Activated CD8-positive, alpha-beta T cell treated with anti-CD3 and anti-CD28 coated beads for 36 hours (primary cell): ENCODE measurements at regions not wholly inside any gene's neighbourhood (a gene's known extent, or its start where the extent isn't known, plus 50 kb on each side); places are given as distances from the start of the nearest gene placed in this dataset.
A peak's percentile ranks its signal among the peaks of the same experiment; 100 is the strongest.

Source experiments
- ATAC-seq: fragments of 200-7000 bp; cut with Tn5 transposase; one replicate; pipeline ENCODE4 v1.10.0; 2021; ENCODE audit warnings: mild to moderate bottlenecking, moderate library complexity
- CTCF ChIA-PET: fragments of 350-600 bp; sonication (Branson Sonifier 250); formaldehyde crosslinking; loops from one replicate; lab custom pipeline; 2021; ENCODE audit warnings: antibody characterized with exemption; lab: Charles Lee
- POLR2A ChIA-PET: fragments of 350-600 bp; sonication (Branson Sonifier 250); formaldehyde crosslinking; loops from one replicate; lab custom pipeline; 2021; ENCODE audit warnings: antibody characterized with exemption; lab: Charles Lee
- DNase-seq: peaks from one replicate; pipeline ENCODE4 v3.0.0-alpha.2; 2020
- H3K27ac Mint-ChIP-seq: one replicate; pipeline ENCODE4 v1.8.0; 2021; ENCODE audit warnings: mild to moderate bottlenecking, mixed read lengths
- H3K27me3 Mint-ChIP-seq: one replicate; pipeline ENCODE4 v1.8.0; 2021; ENCODE audit warnings: mixed read lengths
- H3K36me3 Mint-ChIP-seq: one replicate; pipeline ENCODE4 v1.8.0; 2021; ENCODE audit warnings: low read depth, mixed read lengths
- H3K4me1 Mint-ChIP-seq: one replicate; pipeline ENCODE4 v1.8.0; 2021; ENCODE audit warnings: low read depth, mixed read lengths
- H3K4me3 Mint-ChIP-seq: one replicate; pipeline ENCODE4 v1.8.0; 2021; ENCODE audit warnings: mild to moderate bottlenecking, moderate library complexity, mixed read lengths
- H3K9me3 Mint-ChIP-seq: one replicate; pipeline ENCODE4 v1.8.0; 2021; ENCODE audit warnings: mixed read lengths
- CTCF ChIP-seq: fragments of 200-600 bp; IDR thresholded peaks from one replicate; pipeline ENCODE4 v1.8.0; 2022; ENCODE audit warnings: antibody characterized with exemption, mild to moderate bottlenecking
- intact Hi-C: fragments of 100-400 bp; cut with micrococcal nuclease; formaldehyde crosslinking; loops from one replicate; pipeline ENCODE4 v1.10.0; 2022

GRCh38 chr5:96283589-96283988 is 149.5 kb downstream of the PCSK1 start:
- no peak overlapping the region for H3K4me3 Mint-ChIP-seq
- no peaks in the 10 kb centered on the region for H3K9me3 Mint-ChIP-seq
- ATAC-seq (no peak), DNase-seq (no peak)
- intact Hi-C loops, result no loop called here
- ChIA-PET POLR2A (no interaction called here), CTCF (interaction anchor here (1.6 kb wide), 1 partner anchor 52 kb away, joined by 3 read pairs; no protein-coding TSS in a partner anchor)
- H3K27ac Mint-ChIP-seq, result no peak overlapping the region
- H3K27me3 Mint-ChIP-seq, result peaks cover 21% of the 10 kb centered on the region
- peaks cover 13% of the 10 kb centered on the region for H3K4me1 Mint-ChIP-seq
- TF ChIP-seq CTCF, result no peak
- no peaks in the 10 kb centered on the region for H3K36me3 Mint-ChIP-seq

- DNase-seq, result no peak
- TF ChIP-seq CTCF, result no peak
- Mint-ChIP-seq H3K4me1 (peaks cover 13% of the 10 kb centered on the region), H3K36me3 (no peaks in the 10 kb centered on the region), H3K4me3 (no peak overlapping the region), H3K9me3 (no peaks in the 10 kb centered on the region), H3K27ac (no peak overlapping the region), H3K27me3 (peaks cover 24% of the 10 kb centered on the region)
- CTCF ChIA-PET, result interaction anchor here (0.8 to 1.1 kb wide), 2 partner anchors 54 to 63 kb away, joined by 3 to 6 read pairs; no protein-coding TSS in a partner anchor
- POLR2A ChIA-PET, result no interaction called here
- no peak for ATAC-seq
- intact Hi-C loops, result no loop called here
Measured at GRCh38 chr5:96282020-96282419, 151.0 kb downstream of the PCSK1 start.

GRCh38 chr5:96280946-96281393 is 152.1 kb downstream of the PCSK1 start:
- peaks cover 27% of the 10 kb centered on the region for H3K27me3 Mint-ChIP-seq
- TF ChIP-seq CTCF, result no peak
- H3K27ac Mint-ChIP-seq, result no peak overlapping the region
- CTCF ChIA-PET, result no interaction called here
- peaks cover 13% of the 10 kb centered on the region for H3K4me1 Mint-ChIP-seq
- H3K4me3 Mint-ChIP-seq, result no peak overlapping the region
- intact Hi-C loops, result no loop called here
- no peak for ATAC-seq
- no peak for DNase-seq
- POLR2A ChIA-PET, result no interaction called here
- H3K36me3 Mint-ChIP-seq, result no peaks in the 10 kb centered on the region
- H3K9me3 Mint-ChIP-seq, result no peaks in the 10 kb centered on the region

- no peak overlapping the region for H3K4me3 Mint-ChIP-seq
- intact Hi-C loops, result no loop called here
- H3K27me3 Mint-ChIP-seq, result peaks cover 25% of the 10 kb centered on the region
- H3K36me3 Mint-ChIP-seq, result no peaks in the 10 kb centered on the region
- no peak overlapping the region for H3K27ac Mint-ChIP-seq
- ChIA-PET CTCF (interaction anchor here (1.4 kb wide), 1 partner anchor 57 kb away, joined by 4 read pairs; no protein-coding TSS in a partner anchor), POLR2A (no interaction called here)
- TF ChIP-seq CTCF, result no peak
- peaks cover 13% of the 10 kb centered on the region for H3K4me1 Mint-ChIP-seq
- DNase-seq (peak; percentile 23), ATAC-seq (peak; percentile 86)
- no peaks in the 10 kb centered on the region for H3K9me3 Mint-ChIP-seq
Measured at GRCh38 chr5:96279801-96280542, 153.1 kb downstream of the PCSK1 start.

- H3K9me3 Mint-ChIP-seq, result no peaks in the 10 kb centered on the region
- TF ChIP-seq CTCF, result no peak
- ChIA-PET CTCF (interaction anchor here (1.4 kb wide), 1 partner anchor 58 kb away, joined by 4 read pairs; no protein-coding TSS in a partner anchor), POLR2A (no interaction called here)
- ATAC-seq (no peak), DNase-seq (no peak)
- H3K4me3 Mint-ChIP-seq, result no peak overlapping the region
- peaks cover 13% of the 10 kb centered on the region for H3K4me1 Mint-ChIP-seq
- H3K27ac Mint-ChIP-seq, result no peak overlapping the region
- H3K27me3 Mint-ChIP-seq, result peaks cover 25% of the 10 kb centered on the region
- intact Hi-C loops, result no loop called here
- no peaks in the 10 kb centered on the region for H3K36me3 Mint-ChIP-seq
Measured at GRCh38 chr5:96278981-96279380, 154.1 kb downstream of the PCSK1 start.
